OCI-M1 (cell line): ENCODE measurements at regions not wholly inside any gene's neighbourhood (a gene's known extent, or its start where the extent isn't known, plus 50 kb on each side); places are given as distances from the start of the nearest gene placed in this dataset.

Source experiments
- DNase-seq: peaks from one replicate; lab custom pipeline; 2025; lab: John Stamatoyannopoulos, UW

- DNase-seq, result peak; percentile 21
Measured at GRCh38 chr5:4941957-4942830, 197.9 kb upstream of the ADAMTS16 start.

- no peak for DNase-seq
Measured at GRCh38 chr5:4942831-4943178, 197.3 kb upstream of the ADAMTS16 start.

- no peak for DNase-seq
Measured at GRCh38 chr5:4945296-4945695, 194.8 kb upstream of the ADAMTS16 start.

- no peak for DNase-seq
Measured at GRCh38 chr5:4947106-4947505, 193.0 kb upstream of the ADAMTS16 start.

GRCh38 chr5:4947893-4948536, 192.1 kb upstream of the ADAMTS16 start:
- DNase-seq, result no peak

- no peak for DNase-seq
Measured at GRCh38 chr5:4949108-4949507, 191.0 kb upstream of the ADAMTS16 start.

GRCh38 chr5:4953576-4953975, 186.6 kb upstream of the ADAMTS16 start:
- DNase-seq, result no peak

- no peak for DNase-seq
Measured at GRCh38 chr5:4954048-4954447, 186.1 kb upstream of the ADAMTS16 start.

GRCh38 chr5:4963265-4963664, 176.9 kb upstream of the ADAMTS16 start:
- DNase-seq, result no peak

- no peak for DNase-seq
Measured at GRCh38 chr5:4969351-4969750, 170.8 kb upstream of the ADAMTS16 start.

GRCh38 chr5:4970171-4970570, 170.0 kb upstream of the ADAMTS16 start:
- no peak for DNase-seq

- DNase-seq, result no peak
Measured at GRCh38 chr5:4976902-4977301, 163.2 kb upstream of the ADAMTS16 start.

- no peak for DNase-seq
Measured at GRCh38 chr5:4977416-4978110, 162.6 kb upstream of the ADAMTS16 start.

- no peak for DNase-seq
Measured at GRCh38 chr5:4980201-4980600, 159.9 kb upstream of the ADAMTS16 start.

GRCh38 chr5:4981608-4982007, 158.5 kb upstream of the ADAMTS16 start:
- no peak for DNase-seq

GRCh38 chr5:4983701-4984100, 156.4 kb upstream of the ADAMTS16 start:
- DNase-seq, result no peak

GRCh38 chr5:4984461-4984860, 155.7 kb upstream of the ADAMTS16 start:
- no peak for DNase-seq

- DNase-seq, result no peak
Measured at GRCh38 chr5:4987431-4987830, 152.7 kb upstream of the ADAMTS16 start.

- no peak for DNase-seq
Measured at GRCh38 chr5:4989118-4989517, 151.0 kb upstream of the ADAMTS16 start.

- DNase-seq, result no peak
Measured at GRCh38 chr5:4990017-4990416, 150.1 kb upstream of the ADAMTS16 start.

- DNase-seq, result no peak
Measured at GRCh38 chr5:4990462-4990861, 149.7 kb upstream of the ADAMTS16 start.

GRCh38 chr5:4991925-4992324, 148.2 kb upstream of the ADAMTS16 start:
- no peak for DNase-seq

GRCh38 chr5:4995014-4995413, 145.1 kb upstream of the ADAMTS16 start:
- DNase-seq, result peak; percentile 1
